Mesendoderm (in vitro differentiated cells): ENCODE measurements at regions not wholly inside any gene's neighbourhood (a gene's known extent, or its start where the extent isn't known, plus 50 kb on each side); places are given as distances from the start of the nearest gene placed in this dataset.

Source experiments
- DNase-seq: peaks from one replicate; pipeline ENCODE4 v3.0.0; 2013
- H2AK5ac ChIP-seq: 2 replicates; pipeline ENCODE4 v1.6.1; 2013; ENCODE audit warnings: low read length, inconsistent platforms
- H2BK120ac ChIP-seq: 2 replicates; pipeline ENCODE4 v1.6.1; 2013; ENCODE audit warnings: low read depth, mild to moderate bottlenecking, low read length, moderate library complexity, mixed read lengths
- H2BK15ac ChIP-seq: replicated peaks from 2 replicates; pipeline ENCODE4 v1.6.1; 2013; ENCODE audit warnings: low read depth, mild to moderate bottlenecking, moderate library complexity
- H2BK5ac ChIP-seq: 2 replicates; pipeline ENCODE4 v1.6.1; 2013; ENCODE audit warnings: low read length, inconsistent platforms
- H3K18ac ChIP-seq: 2 replicates; pipeline ENCODE4 v1.6.1; 2013; ENCODE audit warnings: mild to moderate bottlenecking, low read length, mixed read lengths
- H3K23ac ChIP-seq: one replicate; pipeline ENCODE4 v1.6.1; 2013; ENCODE audit warnings: low read length
- H3K27ac ChIP-seq: 2 replicates; pipeline ENCODE4 v1.5.1; 2013; ENCODE audit warnings: low read depth, mild to moderate bottlenecking, inconsistent platforms, low read length, moderate library complexity
- H3K27me3 ChIP-seq: 2 replicates; pipeline ENCODE4 v1.6.1; 2013; ENCODE audit warnings: low read length, control low read depth, mild to moderate bottlenecking, inconsistent platforms; ENCODE audit not compliant: insufficient read depth, poor library complexity
- H3K36me3 ChIP-seq: 2 replicates; pipeline ENCODE4 v1.6.1; 2013; ENCODE audit warnings: low read length, inconsistent platforms; ENCODE audit not compliant: control insufficient read depth, insufficient read depth
- H3K4ac ChIP-seq: one replicate; pipeline ENCODE4 v1.6.1; 2013; ENCODE audit warnings: low read depth, mild to moderate bottlenecking, low read length, moderate library complexity
- H3K4me1 ChIP-seq: 2 replicates; pipeline ENCODE4 v1.6.1; 2013; ENCODE audit warnings: low read depth, low read length, inconsistent platforms; ENCODE audit not compliant: control insufficient read depth
- H3K4me2 ChIP-seq: 2 replicates; pipeline ENCODE4 v1.6.1; 2013; ENCODE audit warnings: low read length
- H3K4me3 ChIP-seq: 2 replicates; pipeline ENCODE4 v1.5.1; 2013; ENCODE audit warnings: mild to moderate bottlenecking, low read length
- H3K56ac ChIP-seq: one replicate; pipeline ENCODE4 v1.6.1; 2013; ENCODE audit warnings: low read length
- H3K79me1 ChIP-seq: 2 replicates; pipeline ENCODE4 v1.6.1; 2013; ENCODE audit warnings: low read length, inconsistent platforms
- H3K79me2 ChIP-seq: 2 replicates; pipeline ENCODE4 v1.6.1; 2013; ENCODE audit warnings: mild to moderate bottlenecking, low read length; ENCODE audit not compliant: control insufficient read depth, insufficient read depth
- H3K9ac ChIP-seq: 2 replicates; pipeline ENCODE4 v1.6.1; 2013; ENCODE audit warnings: low read length, inconsistent platforms
- H4K5ac ChIP-seq: one replicate; pipeline ENCODE4 v1.6.1; 2013; ENCODE audit warnings: low read length
- H4K8ac ChIP-seq: one replicate; pipeline ENCODE4 v1.6.1; 2013; ENCODE audit warnings: low read depth, mild to moderate bottlenecking, control low read depth, low read length, moderate library complexity
- WGBS: extraction: QIAGEN DNeasy Blood & Tissue Kit; methylation state at CpG from one replicate; pipeline ENCODE4 v1.1.7; 2013; ENCODE audit warnings: low lambda C conversion rate, missing lambda C conversion rate; ENCODE audit not compliant: insufficient coverage; ENCODE audit errors: extremely low coverage; 5-methylcytosine and 5-hydroxymethylcytosine counted together

DNA sequence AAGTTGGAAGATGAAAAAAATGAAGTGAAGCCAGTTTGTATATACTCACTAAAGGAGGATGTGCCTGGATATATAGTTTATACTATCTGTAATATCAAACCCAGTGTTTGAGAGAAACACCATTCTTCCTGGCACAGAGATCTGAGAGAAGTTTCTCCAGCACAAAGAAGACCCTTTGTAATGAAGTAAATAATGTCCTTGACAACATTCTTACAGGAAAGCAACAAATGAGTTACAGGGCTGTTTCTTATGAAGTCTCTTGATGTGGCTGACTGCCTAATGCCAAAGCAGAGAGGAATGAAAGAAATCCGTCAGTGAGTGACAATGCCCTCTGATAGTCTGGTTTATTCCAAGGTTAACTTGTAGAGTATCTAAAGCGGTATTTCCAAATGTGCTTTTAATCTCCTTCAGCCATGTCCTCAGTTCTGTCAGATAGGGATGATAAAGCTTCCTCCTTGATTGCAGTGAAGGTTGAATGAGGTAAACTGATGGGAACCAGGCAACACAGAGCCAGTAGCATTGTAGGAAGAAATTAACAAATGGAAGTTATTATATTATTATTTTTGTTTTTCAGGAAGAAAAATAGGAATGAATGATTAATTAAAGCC lies 123.1 kb upstream of the ZNF608 start:
- DNase-seq, result no peak
- Histone ChIP-seq H3K9ac (no peak overlapping the region), H3K4me3 (no peak overlapping the region), H3K23ac (no peak overlapping the region), H3K27ac (no peak overlapping the region), H3K27me3 (no peaks in the 10 kb centered on the region), H3K4me2 (no peak overlapping the region), H3K79me1 (no peaks in the 10 kb centered on the region), H3K4ac (no peak overlapping the region), H3K18ac (no peak overlapping the region), H4K8ac (no peak overlapping the region), H3K4me1 (peaks cover 4% of the 10 kb centered on the region), H2BK120ac (no peak overlapping the region), H3K56ac (no peak overlapping the region), H4K5ac (no peak overlapping the region), H3K36me3 (no peaks in the 10 kb centered on the region), H2AK5ac (no peak overlapping the region), H3K79me2 (no peaks in the 10 kb centered on the region), H2BK5ac (no peak overlapping the region), H2BK15ac (no peak overlapping the region)
- no CpG with 5 or more reads among the region's 2 CpGs for WGBS

DNA sequence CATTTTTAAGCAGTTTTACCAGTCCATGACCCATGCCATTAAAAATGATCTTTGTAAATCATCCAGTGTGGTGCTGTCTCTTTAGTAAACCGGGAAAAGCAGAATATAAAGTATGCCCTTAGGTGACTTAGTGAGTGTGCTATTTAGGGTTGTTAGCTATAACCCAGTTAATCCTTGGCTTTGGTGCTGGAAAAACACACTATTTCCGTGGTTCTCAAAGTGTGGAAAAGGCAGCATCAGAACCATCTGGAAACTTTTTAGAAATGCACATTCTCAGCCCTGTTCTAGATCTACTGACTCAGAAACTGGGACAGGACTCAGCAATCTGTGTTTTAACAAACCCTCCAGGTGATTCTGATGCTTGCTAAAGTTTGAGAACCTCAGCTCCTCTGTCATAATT lies 123.6 kb upstream of the ZNF608 start:
- WGBS, result no CpG with 5 or more reads among the region's 2 CpGs

DNA sequence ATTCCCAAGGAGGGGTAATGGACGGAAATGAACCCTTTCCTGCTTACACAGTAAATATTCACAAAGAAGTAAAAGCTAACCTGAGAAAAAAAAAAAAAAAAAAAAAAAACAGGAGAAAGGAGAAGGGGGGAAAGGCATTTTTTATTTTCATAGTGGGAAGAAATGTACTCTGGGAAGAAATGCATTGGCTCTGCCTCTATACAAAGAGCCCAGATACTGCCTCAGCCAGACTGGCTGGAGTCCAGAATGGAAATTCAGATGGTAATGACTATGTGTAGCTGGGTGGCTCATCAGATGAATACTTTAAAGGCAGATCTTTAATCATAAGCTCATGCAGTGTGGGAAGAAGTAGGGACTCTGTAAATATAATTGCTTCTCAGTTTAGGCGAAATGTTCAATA lies 124.9 kb upstream of the ZNF608 start:
- Histone ChIP-seq H3K9ac (no peak overlapping the region), H3K79me2 (no peaks in the 10 kb centered on the region), H2BK5ac (no peak overlapping the region), H3K4me3 (no peak overlapping the region), H3K36me3 (no peaks in the 10 kb centered on the region), H2AK5ac (no peak overlapping the region), H3K27me3 (no peaks in the 10 kb centered on the region), H3K18ac (no peak overlapping the region), H3K56ac (no peak overlapping the region), H2BK120ac (no peak overlapping the region), H3K23ac (no peak overlapping the region), H4K5ac (no peak overlapping the region), H3K4ac (no peak overlapping the region), H3K4me2 (no peak overlapping the region), H3K79me1 (no peaks in the 10 kb centered on the region), H3K27ac (no peak overlapping the region), H2BK15ac (peak overlapping the region; percentile 57), H4K8ac (no peak overlapping the region), H3K4me1 (peaks cover 5% of the 10 kb centered on the region)
- no peak for DNase-seq
- no CpG with 5 or more reads among the region's 2 CpGs for WGBS

More for the DNA sequence above, 123.6 kb upstream of the ZNF608 start:
- Histone ChIP-seq H2BK15ac (no peak overlapping the region), H3K27ac (no peak overlapping the region), H3K56ac (no peak overlapping the region), H3K4me1 (peaks cover 4% of the 10 kb centered on the region), H3K4ac (no peak overlapping the region), H3K4me2 (no peak overlapping the region), H4K5ac (no peak overlapping the region), H2AK5ac (no peak overlapping the region), H3K36me3 (no peaks in the 10 kb centered on the region), H4K8ac (no peak overlapping the region), H3K18ac (no peak overlapping the region), H3K79me1 (no peaks in the 10 kb centered on the region), H3K23ac (peak overlapping the region; percentile 48), H3K79me2 (no peaks in the 10 kb centered on the region), H3K27me3 (no peaks in the 10 kb centered on the region), H3K9ac (no peak overlapping the region), H2BK5ac (no peak overlapping the region), H2BK120ac (peak overlapping the region; percentile 28), H3K4me3 (no peak overlapping the region)
- no peak for DNase-seq

DNA sequence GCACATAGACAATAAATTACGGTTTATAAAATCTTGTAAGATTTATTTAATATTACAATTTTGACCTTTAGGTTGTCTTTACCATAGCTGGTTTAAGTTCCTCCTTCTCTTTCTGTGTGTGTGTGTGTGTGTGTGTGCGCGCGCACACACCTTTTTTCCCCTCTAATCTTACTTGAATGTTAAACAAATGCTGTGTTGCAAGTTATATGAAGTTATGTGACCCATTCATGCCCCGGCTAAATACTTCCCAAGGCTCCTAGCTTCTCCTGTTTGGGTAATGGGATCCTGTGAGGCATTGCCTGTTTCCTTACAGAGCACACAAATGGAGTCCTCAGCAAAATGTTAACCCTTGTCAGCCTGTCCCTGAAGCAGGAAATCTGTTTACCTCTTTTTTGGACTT lies 125.6 kb upstream of the ZNF608 start:
- peaks cover 5% of the 10 kb centered on the region for H3K4me1 ChIP-seq
- DNase-seq, result no peak
- H2BK5ac ChIP-seq, result no peak overlapping the region
- no CpG with 5 or more reads among the region's 5 CpGs for WGBS
- H2AK5ac ChIP-seq, result no peak overlapping the region
- no peaks in the 10 kb centered on the region for H3K27me3 ChIP-seq
- no peak overlapping the region for H3K9ac ChIP-seq
- no peak overlapping the region for H3K4me3 ChIP-seq
- H2BK15ac ChIP-seq, result no peak overlapping the region
- H2BK120ac ChIP-seq, result no peak overlapping the region
- H3K27ac ChIP-seq, result no peak overlapping the region
- H3K23ac ChIP-seq, result no peak overlapping the region
- peak overlapping the region; percentile 56 for H3K18ac ChIP-seq
- H3K56ac ChIP-seq, result no peak overlapping the region
- H3K4me2 ChIP-seq, result no peak overlapping the region
- H3K4ac ChIP-seq, result no peak overlapping the region
- H3K79me2 ChIP-seq, result no peaks in the 10 kb centered on the region
- no peaks in the 10 kb centered on the region for H3K36me3 ChIP-seq
- H4K5ac ChIP-seq, result no peak overlapping the region
- no peaks in the 10 kb centered on the region for H3K79me1 ChIP-seq
- no peak overlapping the region for H4K8ac ChIP-seq

DNA sequence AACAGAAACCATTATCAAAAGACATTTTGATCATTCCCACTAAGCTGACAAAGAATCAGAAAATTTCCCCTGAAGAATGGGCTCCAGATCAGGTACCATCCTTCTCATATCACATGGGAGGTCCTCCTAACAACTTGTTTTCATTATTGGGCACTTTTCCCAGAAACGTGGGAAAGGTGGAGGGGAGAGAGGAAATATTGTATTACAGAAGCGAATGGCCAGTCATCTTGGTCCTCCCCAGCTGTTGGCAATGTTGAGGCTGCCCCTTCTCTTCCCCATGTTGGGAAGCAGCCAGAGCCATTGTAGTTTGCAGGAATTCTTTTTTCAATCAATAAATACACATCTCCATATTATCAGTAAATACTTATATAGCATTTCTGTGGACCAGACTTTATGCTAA lies 126.2 kb upstream of the ZNF608 start:
- Histone ChIP-seq H3K18ac (no peak overlapping the region), H3K4me2 (no peak overlapping the region), H4K5ac (no peak overlapping the region), H3K4me3 (no peak overlapping the region), H3K79me1 (no peaks in the 10 kb centered on the region), H3K4ac (no peak overlapping the region), H3K9ac (no peak overlapping the region), H3K79me2 (no peaks in the 10 kb centered on the region), H3K4me1 (peaks cover 3% of the 10 kb centered on the region), H2BK5ac (no peak overlapping the region), H4K8ac (no peak overlapping the region), H3K27ac (no peak overlapping the region), H2BK120ac (no peak overlapping the region), H3K27me3 (no peaks in the 10 kb centered on the region), H3K56ac (no peak overlapping the region), H3K23ac (no peak overlapping the region), H2AK5ac (no peak overlapping the region), H3K36me3 (no peaks in the 10 kb centered on the region), H2BK15ac (no peak overlapping the region)
- no peak for DNase-seq
- WGBS, result no CpG with 5 or more reads among the region's 2 CpGs

DNA sequence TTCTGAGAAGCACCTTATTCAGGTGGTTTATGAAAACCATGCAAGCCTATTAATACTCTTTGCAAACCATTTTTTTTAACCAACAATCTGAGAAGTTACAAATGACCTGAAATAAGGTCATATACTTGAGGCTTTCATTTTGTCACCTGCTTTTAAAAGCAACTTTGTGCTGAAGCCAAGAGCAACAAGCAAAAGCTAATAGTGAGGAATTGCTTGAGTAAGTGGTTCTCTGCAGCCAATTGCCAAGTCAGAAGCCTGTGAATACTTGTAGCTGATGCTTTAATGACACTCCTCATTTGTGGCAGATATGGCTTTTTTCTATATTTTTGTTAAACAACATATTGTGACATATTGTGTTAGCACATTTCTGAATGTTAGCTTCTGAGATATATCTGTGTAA lies 126.7 kb upstream of the ZNF608 start:
- no peak overlapping the region for H2BK15ac ChIP-seq
- H3K79me1 ChIP-seq, result no peaks in the 10 kb centered on the region
- H3K36me3 ChIP-seq, result no peaks in the 10 kb centered on the region
- DNase-seq, result no peak
- H3K27me3 ChIP-seq, result no peaks in the 10 kb centered on the region
- no peak overlapping the region for H3K27ac ChIP-seq
- no peaks in the 10 kb centered on the region for H3K79me2 ChIP-seq
- no peak overlapping the region for H3K4me3 ChIP-seq
- no peak overlapping the region for H2AK5ac ChIP-seq
- no peak overlapping the region for H3K56ac ChIP-seq
- H4K5ac ChIP-seq, result no peak overlapping the region
- no peak overlapping the region for H3K4ac ChIP-seq
- H4K8ac ChIP-seq, result no peak overlapping the region
- no peak overlapping the region for H2BK5ac ChIP-seq
- H3K4me1 ChIP-seq, result peaks cover 3% of the 10 kb centered on the region
- H3K9ac ChIP-seq, result no peak overlapping the region
- H2BK120ac ChIP-seq, result no peak overlapping the region
- H3K23ac ChIP-seq, result no peak overlapping the region
- H3K18ac ChIP-seq, result no peak overlapping the region
- H3K4me2 ChIP-seq, result no peak overlapping the region
